H1 (cell line): ENCODE measurements at regions not wholly inside any gene's neighbourhood (a gene's known extent, or its start where the extent isn't known, plus 50 kb on each side); places are given as distances from the start of the nearest gene placed in this dataset.

Experiments
- CEBPB ChIP-seq: IDR thresholded peaks from 2 replicates; pipeline ENCODE4 v1.6.1; 2012; ENCODE audit warnings: low read depth, low read length
- CTCF ChIP-seq, 3 experiments: IDR thresholded peaks; 1 replicate in 2 of 3; 2 replicates in 1 of 3; pipeline versions ENCODE4 v1.5.1 to v1.6.1; 2011; ENCODE audit warnings: low read length in 3 of 3, mild to moderate bottlenecking in 3 of 3, inconsistent platforms in 2 of 3, low read depth in 1 of 3, moderate library complexity in 1 of 3; ENCODE audit not compliant: insufficient read depth in 1 of 3; ENCODE audit errors: control extremely low read depth in 1 of 3
- FOSL1 ChIP-seq: IDR thresholded peaks from 2 replicates; pipeline ENCODE4 v1.6.1; 2011; ENCODE audit warnings: mild to moderate bottlenecking, low read depth, low read length, moderate library complexity; ENCODE audit not compliant: insufficient read depth
- HDAC6 ChIP-seq: IDR thresholded peaks from one replicate; pipeline ENCODE4 v1.7.1; 2012; ENCODE audit warnings: low read depth, mild to moderate bottlenecking, inconsistent platforms, low read length, moderate library complexity
- PHF8 ChIP-seq: fragments of 200-600 bp; sonication (generic); conservative IDR thresholded peaks from 2 replicates; pipeline ENCODE4 v1.7.1; 2012; ENCODE audit warnings: low read depth, mild to moderate bottlenecking, inconsistent platforms, low read length, moderate library complexity
- POLR2A ChIP-seq, 2 experiments: IDR thresholded peaks; 1 replicate in 1 of 2; 2 replicates in 1 of 2; pipeline ENCODE4 v1.6.1; 2011; ENCODE audit warnings: low read depth in 2 of 2, low read length in 2 of 2, mild to moderate bottlenecking in 2 of 2; ENCODE audit errors: control extremely low read depth in 1 of 2
- SRF ChIP-seq: IDR thresholded peaks from 2 replicates; pipeline ENCODE4 v1.6.1; 2011; ENCODE audit warnings: mild to moderate bottlenecking, low read depth, low read length, moderate library complexity
- TAF1 ChIP-seq: IDR thresholded peaks from 2 replicates; pipeline ENCODE4 v1.6.1; 2011; ENCODE audit warnings: mild to moderate bottlenecking, low read depth, low read length
- TCF12 ChIP-seq: IDR thresholded peaks from 2 replicates; pipeline ENCODE4 v1.6.1; 2011; ENCODE audit warnings: low read depth, mild to moderate bottlenecking, low read length
- ZNF274 ChIP-seq: IDR thresholded peaks from 2 replicates; pipeline ENCODE4 v1.7.0; 2012; ENCODE audit warnings: low read length, borderline replicate concordance; ENCODE audit errors: extremely low read depth

- TF ChIP-seq HDAC6 (no peak), PHF8 (no peak), CTCF (IDR thresholded peaks at IDR 0.05; ENCODE audit: control extremely low read depth in 1 of 3, insufficient read depth in 1 of 3, low read depth in 1 of 3, low read length in 3 of 3) (peak in 2 of 3 experiments; percentile 53 to 58; a peak in 2 of 4 replicates), POLR2A (IDR thresholded peaks at IDR 0.05; ENCODE audit: control extremely low read depth in 1 of 2, low read depth in 2 of 2, low read length in 2 of 2) (no peak), SRF (no peak), CEBPB (0 out of 2 replicates have a peak, but pooled peaks have one; percentile 21), TCF12 (no peak), ZNF274 (no peak), FOSL1 (no peak), TAF1 (no peak)
Measured at GRCh38 chr6:166786704-166787293, 159.7 kb upstream of the RPS6KA2 start.
